ENCODE measurements at regions not wholly inside any gene's neighbourhood (a gene's known extent, or its start where the extent isn't known, plus 50 kb on each side); places are given as distances from the start of the nearest gene placed in this dataset.

DNA sequence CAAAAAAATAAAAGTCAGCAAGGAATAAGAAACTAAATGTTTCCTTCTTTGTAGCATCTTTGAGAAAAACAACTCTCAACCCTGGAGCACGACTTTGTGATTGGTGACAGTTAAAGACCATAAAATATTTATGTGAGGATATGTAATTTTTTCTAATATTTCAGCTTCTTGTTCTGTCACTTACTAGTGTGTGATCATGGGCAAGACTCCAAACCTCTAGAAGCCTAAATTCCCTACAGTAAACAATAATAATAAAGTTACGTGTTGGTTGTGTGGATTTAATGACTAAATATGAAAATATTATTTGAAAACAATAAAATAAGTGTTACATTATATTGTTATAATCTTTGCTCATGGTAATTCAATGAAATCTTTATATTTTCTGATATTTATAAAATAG lies 735.6 kb upstream of the MARCKS start:
- Histone ChIP-seq H3K9ac (ENCODE audit: low read length) (no peak overlapping the region), H3K27ac (ENCODE audit: low read depth, low read length, poor library complexity, severe bottlenecking) (no peak overlapping the region)

GRCh38 chr6:113122060-113122459 lies 735.1 kb upstream of the MARCKS start:
- H3K36me3 ChIP-seq (ENCODE audit: insufficient read depth, low read length) = no peaks in the 10 kb centered on the region
- no peak overlapping the region for H3K9ac ChIP-seq (ENCODE audit: low read length)
- H3K9me3 ChIP-seq (ENCODE audit: low read length) = no peaks in the 10 kb centered on the region
- no peaks in the 10 kb centered on the region for H3K9me2 ChIP-seq (ENCODE audit: low read depth, low read length)
- no peaks in the 10 kb centered on the region for H3K4me1 ChIP-seq (ENCODE audit: insufficient read depth, low read length, severe bottlenecking)
- H2AFZ ChIP-seq (ENCODE audit: low read length) = no peak overlapping the region
- no peaks in the 10 kb centered on the region for H4K20me1 ChIP-seq (ENCODE audit: insufficient read depth, low read length)
- H3K4me3 ChIP-seq (ENCODE audit: low read depth, low read length, poor library complexity, severe bottlenecking) = no peak overlapping the region
- no peak for TF ChIP-seq EZH2 (IDR thresholded peaks at IDR 0.05; ENCODE audit: borderline replicate concordance, low read length)
- TF ChIP-seq CTCF (IDR thresholded peaks at IDR 0.05; ENCODE audit: low read length) = no peak
- no peaks in the 10 kb centered on the region for H3F3A ChIP-seq (ENCODE audit: insufficient read depth, low read length)
- no peak overlapping the region for H3K27ac ChIP-seq (ENCODE audit: low read depth, low read length, poor library complexity, severe bottlenecking)
- no peaks in the 10 kb centered on the region for H3K79me2 ChIP-seq (ENCODE audit: insufficient read depth, low read length)
- H3K27me3 ChIP-seq (ENCODE audit: insufficient read depth, low read length) = no peaks in the 10 kb centered on the region
- H3K4me2 ChIP-seq (ENCODE audit: low read length) = no peak overlapping the region

More for the DNA sequence above, 735.6 kb upstream of the MARCKS start:
- H3F3A ChIP-seq (ENCODE audit: insufficient read depth, low read length) = no peaks in the 10 kb centered on the region
- H3K27me3 ChIP-seq (ENCODE audit: insufficient read depth, low read length) = no peaks in the 10 kb centered on the region
- H2AFZ ChIP-seq (ENCODE audit: low read length) = no peak overlapping the region
- no peaks in the 10 kb centered on the region for H3K9me2 ChIP-seq (ENCODE audit: low read depth, low read length)
- H3K4me3 ChIP-seq (ENCODE audit: low read depth, low read length, poor library complexity, severe bottlenecking) = no peak overlapping the region
- no peaks in the 10 kb centered on the region for H3K9me3 ChIP-seq (ENCODE audit: low read length)
- H4K20me1 ChIP-seq (ENCODE audit: insufficient read depth, low read length) = no peaks in the 10 kb centered on the region
- TF ChIP-seq CTCF (IDR thresholded peaks at IDR 0.05; ENCODE audit: low read length) = no peak
- TF ChIP-seq EZH2 (IDR thresholded peaks at IDR 0.05; ENCODE audit: borderline replicate concordance, low read length) = no peak
- H3K36me3 ChIP-seq (ENCODE audit: insufficient read depth, low read length) = no peaks in the 10 kb centered on the region
- no peak overlapping the region for H3K4me2 ChIP-seq (ENCODE audit: low read length)
- H3K4me1 ChIP-seq (ENCODE audit: insufficient read depth, low read length, severe bottlenecking) = no peaks in the 10 kb centered on the region
- no peaks in the 10 kb centered on the region for H3K79me2 ChIP-seq (ENCODE audit: insufficient read depth, low read length)

DNA sequence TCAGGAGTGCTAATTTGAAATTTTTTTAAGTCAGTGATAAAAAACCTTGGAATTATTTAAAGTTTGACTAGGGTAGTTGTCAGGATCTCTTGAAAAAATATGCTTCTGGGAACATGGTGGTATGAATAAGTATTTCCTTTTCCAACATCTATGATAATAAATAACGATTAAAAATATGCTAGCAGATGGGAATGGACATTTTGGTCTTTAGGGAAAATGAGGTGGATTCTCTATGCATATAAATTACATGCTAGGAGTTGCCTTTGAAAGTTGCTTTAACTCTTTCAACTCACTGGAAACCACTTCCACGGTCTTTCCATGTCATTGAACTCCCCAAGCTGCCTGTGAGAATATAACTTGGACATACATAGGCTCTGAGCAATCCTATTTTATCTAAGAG lies 731.5 kb upstream of the MARCKS start:
- Histone ChIP-seq H2AFZ (ENCODE audit: low read length) (no peak overlapping the region), H4K20me1 (ENCODE audit: insufficient read depth, low read length) (no peaks in the 10 kb centered on the region), H3K36me3 (ENCODE audit: insufficient read depth, low read length) (no peaks in the 10 kb centered on the region), H3K4me1 (ENCODE audit: insufficient read depth, low read length, severe bottlenecking) (no peaks in the 10 kb centered on the region), H3K9me2 (ENCODE audit: low read depth, low read length) (no peaks in the 10 kb centered on the region), H3K27ac (ENCODE audit: low read depth, low read length, poor library complexity, severe bottlenecking) (no peak overlapping the region), H3K9ac (ENCODE audit: low read length) (no peak overlapping the region), H3K27me3 (ENCODE audit: insufficient read depth, low read length) (no peaks in the 10 kb centered on the region), H3K9me3 (ENCODE audit: low read length) (no peaks in the 10 kb centered on the region), H3F3A (ENCODE audit: insufficient read depth, low read length) (no peaks in the 10 kb centered on the region), H3K4me3 (ENCODE audit: low read depth, low read length, poor library complexity, severe bottlenecking) (no peak overlapping the region), H3K4me2 (ENCODE audit: low read length) (no peak overlapping the region), H3K79me2 (ENCODE audit: insufficient read depth, low read length) (no peaks in the 10 kb centered on the region)
- TF ChIP-seq CTCF (IDR thresholded peaks at IDR 0.05; ENCODE audit: low read length) = no peak
- TF ChIP-seq EZH2 (IDR thresholded peaks at IDR 0.05; ENCODE audit: borderline replicate concordance, low read length) = no peak
